Tibial artery (tissue), 4 donors: ENCODE measurements at regions not wholly inside any gene's neighbourhood (a gene's known extent, or its start where the extent isn't known, plus 50 kb on each side); places are given as distances from the start of the nearest gene placed in this dataset.
"Not testable (repeated sequence)": the region's sequence is repeated elsewhere in the genome, so short reads cannot be mapped to it uniquely, and the experiment has no call there.

Source experiments
- DNase-seq, 2 donors: peaks; one replicate each; pipeline ENCODE4 v3.0.0-alpha.2; 2019
- H3K27ac ChIP-seq, 2 donors: fragments of 200-600 bp; sonication (generic) in 1 of 2; 1 replicate in 1 of 2; 2 replicates in 1 of 2; pipeline ENCODE4 v1.5.1; 2018 to 2019; ENCODE audit warnings: mild to moderate bottlenecking in 1 of 2
- H3K27me3 ChIP-seq, 2 donors: fragments of 200-600 bp; sonication (generic) in 1 of 2; one replicate each; pipeline versions ENCODE4 v1.5.1 to v1.6.0; 2016 to 2019
- H3K36me3 ChIP-seq, 3 donors: fragments of 200-600 bp; sonication (generic) in 2 of 3; one replicate each; pipeline ENCODE4 v1.5.1; 2016 to 2019; ENCODE audit warnings: mild to moderate bottlenecking in 2 of 3
- H3K4me1 ChIP-seq, 4 donors: fragments of 200-600 bp; sonication (generic) in 2 of 4; 1 replicate in 3 of 4; 2 replicates in 1 of 4; pipeline ENCODE4 v1.5.1; 2016 to 2019
- H3K4me3 ChIP-seq, 2 donors: fragments of 200-600 bp; sonication (generic) in 1 of 2; 1 replicate in 1 of 2; 2 replicates in 1 of 2; pipeline ENCODE4 v1.5.1; 2018 to 2019; ENCODE audit warnings: mild to moderate bottlenecking in 2 of 2
- H3K9me3 ChIP-seq, 3 donors: fragments of 200-600 bp; sonication (generic) in 1 of 3; one replicate each; pipeline ENCODE4 v1.5.1; 2016 to 2019
- intact Hi-C: fragments of 100-400 bp; cut with DNase I; formaldehyde crosslinking; loops from one replicate; pipeline ENCODE4 v1.15.0; 2023; ENCODE audit warnings: low total_unique reads
- TF ChIP-seq, protein P1 (sequence below), 2 experiments: fragments of 200-600 bp in 1 of 2; fragments of 450-650 bp in 1 of 2; IDR thresholded peaks; one replicate each; pipeline ENCODE4 v1.5.1; 2017 to 2019; ENCODE audit warnings: antibody characterized with exemption in 2 of 2, mild to moderate bottlenecking in 1 of 2, moderate library complexity in 1 of 2

DNA sequence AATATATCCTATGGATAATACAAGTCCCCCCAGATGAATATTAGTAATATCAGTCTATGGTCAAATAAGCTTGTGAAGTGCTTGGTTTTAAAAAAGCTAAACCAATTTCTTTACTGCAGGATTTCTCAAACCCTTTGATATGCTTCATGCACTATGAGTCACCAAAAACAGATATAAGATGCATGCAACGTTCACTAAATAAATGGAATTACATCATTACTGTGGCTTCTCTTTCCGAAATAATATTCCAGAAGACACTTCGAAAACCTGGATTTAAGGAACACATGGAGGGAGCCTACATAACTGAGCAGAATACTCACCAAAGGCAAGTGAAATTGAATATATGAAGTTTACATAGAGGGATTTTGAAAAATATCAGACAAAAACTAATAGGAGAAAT lies 126.3 kb upstream of the ABI3BP start:
- Histone ChIP-seq H3K27me3 (no peaks in the 10 kb centered on the region), H3K27ac (no peak overlapping the region), H3K4me1 (no peaks in the 10 kb centered on the region), H3K4me3 (no peak overlapping the region), H3K9me3 (no peaks in the 10 kb centered on the region), H3K36me3 (no peaks in the 10 kb centered on the region)
- TF ChIP-seq, protein P1, sequence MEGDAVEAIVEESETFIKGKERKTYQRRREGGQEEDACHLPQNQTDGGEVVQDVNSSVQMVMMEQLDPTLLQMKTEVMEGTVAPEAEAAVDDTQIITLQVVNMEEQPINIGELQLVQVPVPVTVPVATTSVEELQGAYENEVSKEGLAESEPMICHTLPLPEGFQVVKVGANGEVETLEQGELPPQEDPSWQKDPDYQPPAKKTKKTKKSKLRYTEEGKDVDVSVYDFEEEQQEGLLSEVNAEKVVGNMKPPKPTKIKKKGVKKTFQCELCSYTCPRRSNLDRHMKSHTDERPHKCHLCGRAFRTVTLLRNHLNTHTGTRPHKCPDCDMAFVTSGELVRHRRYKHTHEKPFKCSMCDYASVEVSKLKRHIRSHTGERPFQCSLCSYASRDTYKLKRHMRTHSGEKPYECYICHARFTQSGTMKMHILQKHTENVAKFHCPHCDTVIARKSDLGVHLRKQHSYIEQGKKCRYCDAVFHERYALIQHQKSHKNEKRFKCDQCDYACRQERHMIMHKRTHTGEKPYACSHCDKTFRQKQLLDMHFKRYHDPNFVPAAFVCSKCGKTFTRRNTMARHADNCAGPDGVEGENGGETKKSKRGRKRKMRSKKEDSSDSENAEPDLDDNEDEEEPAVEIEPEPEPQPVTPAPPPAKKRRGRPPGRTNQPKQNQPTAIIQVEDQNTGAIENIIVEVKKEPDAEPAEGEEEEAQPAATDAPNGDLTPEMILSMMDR (IDR thresholded peaks at IDR 0.05), result no peak
- intact Hi-C loops, result no loop called here
- DNase-seq, result no peak

DNA sequence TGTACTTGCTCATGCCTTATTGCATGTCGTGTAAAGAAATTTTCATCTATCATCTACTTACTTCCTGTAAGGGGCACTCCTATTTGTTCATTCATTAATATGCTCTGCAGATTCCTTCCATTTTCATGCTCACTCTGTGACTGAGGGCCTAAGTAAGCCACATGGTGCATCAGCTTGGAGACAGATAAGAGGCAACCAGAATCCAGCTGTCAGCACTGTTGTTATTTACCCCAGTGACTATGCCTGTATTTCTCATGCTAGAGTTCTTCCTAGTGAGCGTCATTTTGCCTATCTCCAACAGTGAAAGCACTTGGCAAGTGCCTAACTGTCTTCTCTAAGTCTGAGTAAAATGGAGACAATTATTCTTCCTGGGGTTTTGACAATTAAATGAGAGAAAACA lies 124.8 kb upstream of the ABI3BP start:
- no peak for DNase-seq
- Histone ChIP-seq H3K27me3 (no peaks in the 10 kb centered on the region), H3K9me3 (no peaks in the 10 kb centered on the region), H3K36me3 (no peaks in the 10 kb centered on the region), H3K4me3 (no peak overlapping the region), H3K27ac (no peak overlapping the region), H3K4me1 (no peaks in the 10 kb centered on the region)
- TF ChIP-seq, protein P1 (IDR thresholded peaks at IDR 0.05), result no peak
- intact Hi-C loops, result no loop called here

DNA sequence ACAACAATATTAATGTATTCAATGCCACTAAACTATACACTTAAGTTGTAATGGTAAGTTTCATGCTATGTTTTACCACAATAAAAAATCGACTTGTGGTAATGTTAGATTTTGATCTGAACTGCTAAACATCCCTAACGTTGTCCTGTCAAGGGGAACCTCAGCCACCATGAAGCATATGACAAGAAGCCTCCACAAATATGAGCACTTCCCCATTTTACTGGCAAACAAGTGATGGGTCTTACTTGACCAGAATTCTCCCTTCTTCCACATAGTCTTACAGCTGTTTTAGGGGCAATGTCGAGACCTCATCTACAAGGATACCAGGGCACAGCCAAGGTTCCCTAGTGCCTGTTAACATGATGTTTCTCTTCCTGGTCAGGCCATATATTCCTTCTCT lies 124.2 kb upstream of the ABI3BP start:
- Histone ChIP-seq H3K27me3 (no peaks in the 10 kb centered on the region), H3K9me3 (no peaks in the 10 kb centered on the region), H3K4me3 (no peak overlapping the region), H3K27ac (no peak overlapping the region), H3K4me1 (no peaks in the 10 kb centered on the region), H3K36me3 (no peaks in the 10 kb centered on the region)
- intact Hi-C loops, result no loop called here
- TF ChIP-seq, protein P1 (IDR thresholded peaks at IDR 0.05), result no peak
- no peak for DNase-seq

DNA sequence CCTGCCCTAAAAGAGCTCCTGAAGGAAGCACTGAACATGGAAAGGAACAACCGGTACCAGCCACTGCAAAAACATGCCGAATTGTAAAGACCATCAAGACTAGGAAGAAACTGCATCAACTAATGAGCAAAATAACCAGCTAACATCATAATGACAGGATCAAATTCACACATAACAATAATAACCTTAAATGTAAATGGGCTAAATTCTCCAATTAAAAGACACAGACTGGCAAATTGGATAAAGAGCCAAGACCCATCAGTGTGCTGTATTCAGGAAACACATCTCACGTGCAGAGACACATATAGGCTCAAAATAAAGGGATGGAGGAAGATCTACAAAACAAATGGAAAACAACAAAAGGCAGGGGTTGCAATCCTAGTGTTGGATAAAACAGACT lies 117.1 kb upstream of the ABI3BP start:
- H3K9me3 ChIP-seq, H3K4me3 ChIP-seq, intact Hi-C loops, H3K27ac ChIP-seq, DNase-seq, H3K27me3 ChIP-seq, H3K4me1 ChIP-seq, H3K36me3 ChIP-seq: not testable (repeated sequence)

DNA sequence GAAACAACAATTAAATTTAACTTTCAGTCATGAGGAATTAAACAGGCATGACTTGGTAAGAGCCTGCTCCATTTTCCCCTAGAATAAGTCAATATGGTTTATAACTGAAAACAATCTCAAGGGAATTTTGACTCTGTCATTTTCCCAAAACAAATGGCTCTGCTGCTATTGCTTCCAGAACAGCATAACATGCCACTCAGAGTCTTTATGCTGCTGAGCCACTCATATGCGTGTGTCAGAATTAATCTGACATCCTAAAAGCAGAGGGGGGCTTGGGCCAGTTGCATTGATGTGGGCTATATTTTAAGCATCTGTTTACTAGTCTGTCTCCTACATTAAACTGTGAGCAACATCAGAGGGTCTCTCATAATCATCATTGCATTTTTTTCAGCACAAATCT lies 111.1 kb upstream of the ABI3BP start:
- Histone ChIP-seq H3K4me1 (peaks cover 0 to 11% (median 0%) of the 10 kb centered on the region in 4 donors), H3K4me3 (no peak overlapping the region), H3K27me3 (no peaks in the 10 kb centered on the region), H3K9me3 (no peaks in the 10 kb centered on the region), H3K27ac (peak overlapping the region in 1 of 2 donors; percentile 14), H3K36me3 (no peaks in the 10 kb centered on the region)
- intact Hi-C loops, result no loop called here
- TF ChIP-seq, protein P1 (IDR thresholded peaks at IDR 0.05), result no peak
- DNase-seq, result no peak

DNA sequence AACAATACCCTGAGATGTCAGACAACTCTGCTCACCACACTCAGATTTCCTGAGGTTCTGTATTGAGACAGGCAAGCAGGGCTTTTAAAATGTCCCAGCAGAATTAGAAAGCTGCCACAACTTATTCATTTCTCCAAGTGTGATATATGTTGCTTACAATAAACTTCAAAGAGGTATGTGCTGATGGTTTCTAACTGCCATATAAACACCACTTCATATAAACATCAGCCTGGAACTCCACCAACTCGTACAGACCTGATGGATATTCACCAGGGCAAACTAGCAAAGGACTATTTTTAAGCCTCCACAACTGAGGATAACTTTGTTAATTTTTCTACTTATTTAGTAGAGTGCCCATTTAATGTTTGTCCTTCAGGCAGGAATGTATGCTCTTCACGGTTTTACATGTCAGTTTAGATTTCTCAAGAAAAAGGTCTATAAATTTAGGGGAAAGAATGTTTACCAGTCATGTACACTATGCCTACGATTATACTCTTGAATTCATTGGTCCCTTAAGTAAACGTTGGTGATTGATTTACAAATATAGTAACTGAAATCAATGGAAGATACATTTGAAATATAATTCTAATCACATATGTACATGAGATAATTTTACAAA lies 109.6 kb upstream of the ABI3BP start:
- no peaks in the 10 kb centered on the region for H3K27me3 ChIP-seq
- H3K27ac ChIP-seq, result no peak overlapping the region
- no peak overlapping the region for H3K4me3 ChIP-seq
- H3K36me3 ChIP-seq, result no peaks in the 10 kb centered on the region
- no peaks in the 10 kb centered on the region for H3K9me3 ChIP-seq
- intact Hi-C loops, result no loop called here
- DNase-seq, result no peak
- TF ChIP-seq, protein P1 (IDR thresholded peaks at IDR 0.05), result no peak
- H3K4me1 ChIP-seq, result peaks cover 0 to 11% (median 0%) of the 10 kb centered on the region in 4 donors
